Tibial nerve (tissue), 3 donors: ENCODE measurements at regions not wholly inside any gene's neighbourhood (a gene's known extent, or its start where the extent isn't known, plus 50 kb on each side); places are given as distances from the start of the nearest gene placed in this dataset.

Experiments
- POLR2A ChIP-seq, 2 donors: fragments of 450-650 bp; IDR thresholded peaks; one replicate each; pipeline ENCODE4 v1.6.1; 2017; ENCODE audit warnings: antibody characterized with exemption in 2 of 2, mild to moderate bottlenecking in 2 of 2, moderate library complexity in 2 of 2
- TF ChIP-seq, protein P1 (sequence below), 5 experiments: fragments of 200-600 bp in 3 of 5; fragments of 450-650 bp in 2 of 5; sonication (generic) in 3 of 5; IDR thresholded peaks; one replicate each; pipeline ENCODE4 v1.5.1; 2016 to 2019; ENCODE audit warnings: antibody characterized with exemption in 5 of 5, mild to moderate bottlenecking in 3 of 5, moderate library complexity in 2 of 5

- TF ChIP-seq, protein P1, sequence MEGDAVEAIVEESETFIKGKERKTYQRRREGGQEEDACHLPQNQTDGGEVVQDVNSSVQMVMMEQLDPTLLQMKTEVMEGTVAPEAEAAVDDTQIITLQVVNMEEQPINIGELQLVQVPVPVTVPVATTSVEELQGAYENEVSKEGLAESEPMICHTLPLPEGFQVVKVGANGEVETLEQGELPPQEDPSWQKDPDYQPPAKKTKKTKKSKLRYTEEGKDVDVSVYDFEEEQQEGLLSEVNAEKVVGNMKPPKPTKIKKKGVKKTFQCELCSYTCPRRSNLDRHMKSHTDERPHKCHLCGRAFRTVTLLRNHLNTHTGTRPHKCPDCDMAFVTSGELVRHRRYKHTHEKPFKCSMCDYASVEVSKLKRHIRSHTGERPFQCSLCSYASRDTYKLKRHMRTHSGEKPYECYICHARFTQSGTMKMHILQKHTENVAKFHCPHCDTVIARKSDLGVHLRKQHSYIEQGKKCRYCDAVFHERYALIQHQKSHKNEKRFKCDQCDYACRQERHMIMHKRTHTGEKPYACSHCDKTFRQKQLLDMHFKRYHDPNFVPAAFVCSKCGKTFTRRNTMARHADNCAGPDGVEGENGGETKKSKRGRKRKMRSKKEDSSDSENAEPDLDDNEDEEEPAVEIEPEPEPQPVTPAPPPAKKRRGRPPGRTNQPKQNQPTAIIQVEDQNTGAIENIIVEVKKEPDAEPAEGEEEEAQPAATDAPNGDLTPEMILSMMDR (IDR thresholded peaks at IDR 0.05), result no peak
- no peak for TF ChIP-seq POLR2A (IDR thresholded peaks at IDR 0.05)
Observed at GRCh38 chr7:89914711-89915110, 239.6 kb upstream of the STEAP1 start.
